GM12874 (cell line): ENCODE measurements at regions not wholly inside any gene's neighbourhood (a gene's known extent, or its start where the extent isn't known, plus 50 kb on each side); places are given as distances from the start of the nearest gene placed in this dataset.

ENCODE experiments used
- CTCF ChIP-seq: IDR thresholded peaks from 2 replicates; pipeline ENCODE4 v1.5.1; 2011; ENCODE audit warnings: low read depth, mild to moderate bottlenecking, control low read depth, low read length, moderate library complexity; ENCODE audit not compliant: insufficient read depth

DNA sequence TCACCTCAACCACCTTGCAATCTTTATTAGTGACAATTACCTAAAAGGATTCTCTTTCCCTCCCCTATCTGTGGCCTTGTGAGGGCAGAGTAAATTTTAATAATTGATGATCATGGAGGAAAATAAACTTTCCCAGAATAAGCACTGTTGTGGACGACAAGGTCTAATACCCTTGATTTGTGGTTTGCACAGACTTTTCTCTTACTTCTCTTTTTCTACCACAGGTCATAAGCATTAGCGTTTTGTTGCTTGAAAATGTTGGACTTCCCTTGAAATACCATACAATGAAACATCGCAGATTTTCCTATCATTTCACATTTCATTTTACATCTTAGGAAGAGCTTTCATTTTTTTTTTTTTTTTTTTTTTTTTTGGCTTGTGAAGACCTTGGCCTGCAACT is 188.1 kb upstream of the TMEM72 start:
- no peak for TF ChIP-seq CTCF

DNA sequence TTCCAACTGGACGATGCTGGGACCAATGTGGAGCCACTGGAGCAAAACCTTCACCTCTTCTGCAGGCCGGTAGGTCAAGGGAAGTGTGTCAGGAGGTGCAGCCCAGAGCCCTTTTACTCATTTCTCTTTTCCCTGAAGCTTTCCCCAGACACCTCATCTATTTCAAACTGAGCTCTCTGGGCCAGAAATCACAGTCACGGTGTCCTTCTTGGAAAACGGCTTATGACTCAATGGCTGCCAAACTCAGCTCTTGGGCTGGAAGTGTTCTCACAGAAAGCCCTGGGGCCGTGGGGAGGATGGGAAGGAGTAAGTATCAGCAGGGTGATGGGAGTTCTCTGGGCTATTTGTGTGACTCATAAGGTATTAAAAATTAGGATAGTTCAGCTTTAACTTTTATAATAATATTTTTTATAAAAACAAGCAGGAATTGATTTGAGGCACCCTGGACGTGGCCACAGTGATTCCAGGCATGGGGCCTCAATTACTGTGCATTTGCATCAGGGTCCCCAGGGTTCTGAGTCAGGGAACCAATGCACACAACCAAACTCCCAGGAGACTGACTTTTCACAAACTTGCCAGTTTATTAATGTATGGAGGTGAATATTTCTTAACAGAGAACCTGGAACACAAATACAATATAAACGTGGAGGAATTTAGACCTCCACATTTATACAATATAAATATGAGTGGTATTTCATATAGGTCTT is 187.4 kb upstream of the TMEM72 start:
- no peak for TF ChIP-seq CTCF

GRCh38 chr10:44724415-44725174 is 186.5 kb upstream of the TMEM72 start:
- TF ChIP-seq CTCF, result no peak

DNA sequence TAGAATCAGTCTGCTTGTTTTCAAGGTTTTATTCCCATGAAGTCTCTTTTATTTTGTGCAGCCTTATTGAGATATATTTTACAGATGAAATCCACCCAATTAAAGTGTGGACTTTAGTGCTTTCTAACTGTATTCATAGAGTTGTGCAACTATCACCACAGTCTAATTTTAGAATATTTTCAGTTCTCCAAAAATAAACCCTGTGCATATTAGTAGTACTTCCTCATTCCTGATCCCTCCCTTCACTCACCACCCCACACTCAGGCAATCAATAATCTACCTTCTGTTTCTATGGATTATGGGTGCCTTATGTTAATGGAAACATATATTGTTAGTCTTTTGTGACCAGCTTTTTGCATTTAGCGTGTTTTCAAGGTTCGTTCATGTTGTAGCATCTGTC is 185.7 kb upstream of the TMEM72 start:
- TF ChIP-seq CTCF, result no peak

GRCh38 chr10:44731283-44731682 is 179.9 kb upstream of the TMEM72 start:
- no peak for TF ChIP-seq CTCF

DNA sequence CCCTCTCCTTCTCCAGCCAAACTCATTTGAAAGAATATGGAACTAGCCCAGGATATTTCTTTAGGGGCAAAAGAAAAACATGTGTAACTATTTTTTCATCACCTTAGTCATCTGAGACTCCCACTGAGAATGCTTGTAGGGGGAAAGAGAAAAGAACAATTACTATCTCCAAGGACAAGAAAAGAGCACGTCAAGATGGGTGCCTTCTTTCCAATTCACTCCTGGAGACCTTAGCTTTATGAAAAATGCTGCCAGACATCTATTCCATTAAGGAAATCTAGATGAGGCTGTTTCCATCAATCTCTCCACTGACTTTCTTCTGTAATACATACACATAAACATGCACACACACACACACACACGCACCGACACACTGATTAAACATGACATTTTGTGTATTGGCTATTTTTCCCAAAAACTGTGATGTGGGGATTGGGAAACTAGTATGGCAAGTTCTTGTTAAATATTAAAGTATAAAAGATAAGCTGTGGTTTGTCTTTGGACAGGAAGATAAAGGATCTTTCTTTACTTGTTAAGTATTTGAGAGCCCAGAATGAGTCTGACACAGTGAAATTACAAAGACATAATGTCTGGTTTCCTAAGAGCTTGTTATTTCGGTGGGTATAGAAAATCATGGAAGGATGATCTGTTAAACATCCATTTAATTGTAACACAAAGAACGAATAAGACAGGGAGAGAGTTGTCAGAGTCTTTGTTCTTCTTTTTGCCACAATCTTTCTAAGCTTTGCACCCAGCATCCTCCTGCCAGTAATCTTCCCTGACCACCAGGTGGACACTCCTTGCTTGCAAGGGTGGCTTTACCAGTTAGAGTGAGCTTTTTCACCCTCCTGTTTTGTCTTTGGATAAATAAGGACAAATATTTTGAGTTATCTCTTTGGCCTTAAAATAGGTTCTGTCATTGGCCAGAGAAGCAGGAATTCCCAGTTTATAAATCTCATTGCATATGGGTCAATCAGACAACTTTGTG is 177.3 kb upstream of the TMEM72 start:
- TF ChIP-seq CTCF, result no peak

DNA sequence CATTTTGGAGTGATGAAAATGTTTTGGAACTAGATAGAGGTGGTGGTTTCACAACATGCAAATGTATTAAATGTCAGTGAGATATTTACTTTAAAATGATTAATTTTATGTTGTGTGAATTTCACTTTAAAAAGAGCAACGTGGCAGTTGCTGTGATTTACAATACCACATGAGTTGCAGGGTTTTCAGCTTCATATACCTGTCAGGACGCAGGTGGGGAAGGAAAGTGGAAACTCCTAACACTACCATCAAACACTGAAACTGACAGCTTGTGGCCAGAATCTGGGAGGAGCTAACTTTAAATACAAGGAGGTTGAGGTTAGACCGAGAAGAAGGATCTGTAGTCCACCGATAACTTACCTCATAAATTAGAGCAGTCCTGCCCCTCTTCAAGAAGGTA is 168.9 kb upstream of the TMEM72 start:
- TF ChIP-seq CTCF, result no peak
